ENCODE measurements at regions not wholly inside any gene's neighbourhood (a gene's known extent, or its start where the extent isn't known, plus 50 kb on each side); places are given as distances from the start of the nearest gene placed in this dataset.

DNA sequence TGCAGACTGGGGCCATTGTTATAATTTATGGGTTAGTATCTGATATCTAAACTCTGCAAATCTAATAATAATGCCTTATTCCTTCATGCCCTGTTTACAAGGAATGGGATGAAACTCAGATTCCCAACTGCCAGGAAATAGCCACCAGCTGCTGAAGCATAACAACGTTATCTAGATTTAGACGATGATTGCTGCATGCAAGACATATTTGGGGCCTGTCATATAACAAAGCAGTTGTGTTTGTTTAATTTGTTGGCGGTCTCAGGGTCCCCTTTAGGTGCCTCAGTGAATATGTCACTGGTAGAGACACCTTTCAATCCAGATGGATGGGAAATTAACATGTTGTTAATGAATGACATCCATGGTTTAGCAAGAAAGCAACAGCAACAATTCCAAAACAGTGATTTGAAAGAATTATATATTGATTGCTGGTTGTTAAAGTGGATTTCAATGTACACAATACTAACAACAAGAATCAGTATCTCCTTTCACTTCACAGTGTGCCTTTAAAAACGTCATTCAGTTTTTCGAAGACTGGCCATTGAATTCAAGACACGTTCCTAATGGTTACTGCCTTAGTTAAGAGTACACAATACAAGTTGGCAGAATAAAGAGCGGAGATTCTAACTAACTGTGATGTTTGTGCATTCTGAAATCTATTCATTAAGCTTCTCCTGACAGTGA, 860.6 kb upstream of the CELF2 start:
- intact Hi-C loops (cut with DNase I), result no loop called here
- Histone ChIP-seq H3K9me3 (ENCODE audit: control insufficient read depth in 2 of 3, insufficient read depth in 1 of 3, low read length in 3 of 3) (no peaks in the 10 kb centered on the region), H3K9ac (ENCODE audit: low read length in 3 of 3) (no peak overlapping the region), H3K4me3 (ENCODE audit: low read length in 3 of 3) (no peak overlapping the region), H3K4me1 (ENCODE audit: control insufficient read depth in 2 of 3, insufficient read depth in 2 of 3, low read depth in 1 of 3, low read length in 3 of 3) (no peaks in the 10 kb centered on the region), H3K27me3 (ENCODE audit: control insufficient read depth, insufficient read depth, low read length) (no peaks in the 10 kb centered on the region), H3K27ac (ENCODE audit: low read depth in 2 of 2, low read length in 2 of 2) (no peak overlapping the region), H3K36me3 (ENCODE audit: control insufficient read depth in 2 of 3, insufficient read depth in 3 of 3, low read length in 3 of 3) (no peaks in the 10 kb centered on the region)
- TF ChIP-seq, protein P1, sequence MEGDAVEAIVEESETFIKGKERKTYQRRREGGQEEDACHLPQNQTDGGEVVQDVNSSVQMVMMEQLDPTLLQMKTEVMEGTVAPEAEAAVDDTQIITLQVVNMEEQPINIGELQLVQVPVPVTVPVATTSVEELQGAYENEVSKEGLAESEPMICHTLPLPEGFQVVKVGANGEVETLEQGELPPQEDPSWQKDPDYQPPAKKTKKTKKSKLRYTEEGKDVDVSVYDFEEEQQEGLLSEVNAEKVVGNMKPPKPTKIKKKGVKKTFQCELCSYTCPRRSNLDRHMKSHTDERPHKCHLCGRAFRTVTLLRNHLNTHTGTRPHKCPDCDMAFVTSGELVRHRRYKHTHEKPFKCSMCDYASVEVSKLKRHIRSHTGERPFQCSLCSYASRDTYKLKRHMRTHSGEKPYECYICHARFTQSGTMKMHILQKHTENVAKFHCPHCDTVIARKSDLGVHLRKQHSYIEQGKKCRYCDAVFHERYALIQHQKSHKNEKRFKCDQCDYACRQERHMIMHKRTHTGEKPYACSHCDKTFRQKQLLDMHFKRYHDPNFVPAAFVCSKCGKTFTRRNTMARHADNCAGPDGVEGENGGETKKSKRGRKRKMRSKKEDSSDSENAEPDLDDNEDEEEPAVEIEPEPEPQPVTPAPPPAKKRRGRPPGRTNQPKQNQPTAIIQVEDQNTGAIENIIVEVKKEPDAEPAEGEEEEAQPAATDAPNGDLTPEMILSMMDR (IDR thresholded peaks at IDR 0.05; ENCODE audit: borderline replicate concordance, extremely low read depth, insufficient read depth), result no peak
- FAIRE-seq, result no peak
- no peak for DNase-seq

DNA sequence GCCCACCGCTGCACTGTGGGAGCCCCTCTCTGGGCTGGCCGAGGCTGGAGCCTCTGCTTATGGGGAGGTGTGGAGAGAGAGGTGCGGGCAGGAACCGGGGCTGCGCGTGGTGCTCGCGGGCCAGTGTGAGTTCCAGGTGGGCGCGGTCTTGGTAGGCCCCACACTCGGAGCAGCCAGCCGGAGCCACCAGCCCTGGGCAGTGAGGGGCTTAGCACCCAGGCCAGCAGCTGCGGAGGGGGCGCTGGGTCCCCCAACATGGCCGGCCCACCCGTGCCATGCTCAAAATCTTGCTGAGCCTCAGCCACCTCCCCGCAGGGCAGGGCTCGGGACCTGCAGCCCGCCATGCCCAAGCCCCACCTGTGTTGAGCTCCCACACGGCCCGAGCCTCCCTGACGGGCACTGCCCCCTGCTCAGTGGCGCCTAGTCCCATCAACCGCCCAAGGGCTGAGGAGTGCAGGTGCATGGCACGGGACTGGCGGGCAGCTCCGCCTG, 856.8 kb upstream of the CELF2 start:
- peak in 1 of 5 donors; percentile 58 for DNase-seq
- Histone ChIP-seq H3K4me3 (ENCODE audit: low read length in 3 of 3) (no peak overlapping the region), H3K9ac (ENCODE audit: low read length in 3 of 3) (no peak overlapping the region)

DNA sequence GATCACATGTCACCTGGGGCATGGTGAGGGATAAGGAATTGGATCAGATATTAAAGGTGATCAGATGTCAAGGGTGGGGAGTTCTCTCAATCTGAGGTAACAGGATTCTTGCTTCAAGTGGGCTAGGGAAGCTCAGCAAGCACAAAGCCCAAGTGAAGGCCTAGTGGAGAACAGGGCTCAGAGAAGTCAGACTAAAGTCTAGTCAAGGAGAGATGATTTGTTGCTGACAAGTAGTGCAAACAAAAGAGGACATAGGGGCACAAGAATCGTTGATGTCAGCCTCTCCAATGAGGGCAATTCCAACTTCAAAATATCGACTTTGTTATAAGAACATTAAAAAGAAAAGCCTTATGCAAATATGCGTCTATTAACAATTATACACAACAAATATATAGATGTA, 852.8 kb upstream of the CELF2 start:
- FAIRE-seq (no peak), DNase-seq (no peak)
- no peaks in the 10 kb centered on the region for H3K27me3 ChIP-seq (ENCODE audit: control insufficient read depth, insufficient read depth, low read length)
- intact Hi-C loops (cut with DNase I), result no loop called here
- H3K36me3 ChIP-seq (ENCODE audit: control insufficient read depth in 2 of 3, insufficient read depth in 3 of 3, low read length in 3 of 3), result no peaks in the 10 kb centered on the region
- H3K4me1 ChIP-seq (ENCODE audit: control insufficient read depth in 2 of 3, insufficient read depth in 2 of 3, low read depth in 1 of 3, low read length in 3 of 3), result no peaks in the 10 kb centered on the region
- no peaks in the 10 kb centered on the region for H3K9me3 ChIP-seq (ENCODE audit: control insufficient read depth in 2 of 3, insufficient read depth in 1 of 3, low read length in 3 of 3)
- no peak overlapping the region for H3K4me3 ChIP-seq (ENCODE audit: low read length in 3 of 3)
- no peak overlapping the region for H3K27ac ChIP-seq (ENCODE audit: low read depth in 2 of 2, low read length in 2 of 2)
- no peak overlapping the region for H3K9ac ChIP-seq (ENCODE audit: low read length in 3 of 3)
- TF ChIP-seq, protein P1 (IDR thresholded peaks at IDR 0.05; ENCODE audit: borderline replicate concordance, extremely low read depth, insufficient read depth), result no peak

More for the DNA sequence above, 856.8 kb upstream of the CELF2 start:
- no peaks in the 10 kb centered on the region for H3K4me1 ChIP-seq (ENCODE audit: control insufficient read depth in 2 of 3, insufficient read depth in 2 of 3, low read depth in 1 of 3, low read length in 3 of 3)
- intact Hi-C loops (cut with DNase I), result no loop called here
- H3K27me3 ChIP-seq (ENCODE audit: control insufficient read depth, insufficient read depth, low read length), result no peaks in the 10 kb centered on the region
- TF ChIP-seq, protein P1 (IDR thresholded peaks at IDR 0.05; ENCODE audit: borderline replicate concordance, extremely low read depth, insufficient read depth), result no peak
- FAIRE-seq, result no peak
- no peaks in the 10 kb centered on the region for H3K36me3 ChIP-seq (ENCODE audit: control insufficient read depth in 2 of 3, insufficient read depth in 3 of 3, low read length in 3 of 3)
- H3K9me3 ChIP-seq (ENCODE audit: control insufficient read depth in 2 of 3, insufficient read depth in 1 of 3, low read length in 3 of 3), result no peaks in the 10 kb centered on the region
- no peak overlapping the region for H3K27ac ChIP-seq (ENCODE audit: low read depth in 2 of 2, low read length in 2 of 2)

Data from kidney (tissue), 13 donors.